NT2/D1 (cell line): ENCODE measurements at regions not wholly inside any gene's neighbourhood (a gene's known extent, or its start where the extent isn't known, plus 50 kb on each side); places are given as distances from the start of the nearest gene placed in this dataset.

Experiments used
- YY1 ChIP-seq: IDR thresholded peaks from 2 replicates; pipeline ENCODE4 v1.6.1; 2011; ENCODE audit not compliant: insufficient read length, insufficient read depth
- ZNF274 ChIP-seq: IDR thresholded peaks from 2 replicates; pipeline ENCODE4 v1.6.1; 2011; ENCODE audit warnings: mild to moderate bottlenecking, low read depth, low read length

GRCh38 chr15:46328821-46329220 lies 694.0 kb downstream of the SQOR start:
- TF ChIP-seq YY1 (no peak), ZNF274 (no peak)
